Activated CD4-positive, alpha-beta T cell treated with anti-CD3 and anti-CD28 coated beads, Interleukin-2, Interleukin-4, amounts not matched to agents 100 ng/mL and 50 ng/mL, durations not matched to agents 16 hours and 8 hours (primary cell): ENCODE measurements at regions not wholly inside any gene's neighbourhood (a gene's known extent, or its start where the extent isn't known, plus 50 kb on each side); places are given as distances from the start of the nearest gene placed in this dataset.
"Not testable (repeated sequence)": the region's sequence is repeated elsewhere in the genome, so short reads cannot be mapped to it uniquely, and the experiment has no call there.

Experiments
- DNase-seq: peaks from one replicate; pipeline ENCODE4 v3.0.0-alpha.2; 2020; ENCODE audit warnings: low spot score

- DNase-seq: no peak
These were observed 117.0 kb upstream of the ERRFI1 start for GRCh38 chr1:8142955-8143629.

GRCh38 chr1:8139941-8140340, 113.8 kb upstream of the ERRFI1 start:
- DNase-seq: no peak

- no peak for DNase-seq
These were observed 113.3 kb upstream of the ERRFI1 start for GRCh38 chr1:8139383-8139782.

- DNase-seq: no peak
These were observed 112.6 kb upstream of the ERRFI1 start for GRCh38 chr1:8138673-8139072.

GRCh38 chr1:8137481-8138244, 111.6 kb upstream of the ERRFI1 start:
- DNase-seq: no peak

- DNase-seq: no peak
These were observed 110.7 kb upstream of the ERRFI1 start for GRCh38 chr1:8136766-8137165.

- DNase-seq: no peak
These were observed 109.1 kb upstream of the ERRFI1 start for GRCh38 chr1:8135250-8135649.

GRCh38 chr1:8134546-8135235, 108.6 kb upstream of the ERRFI1 start:
- DNase-seq: no peak

- no peak for DNase-seq
These were observed 107.7 kb upstream of the ERRFI1 start for GRCh38 chr1:8133657-8134430.

- DNase-seq: no peak
These were observed 107.1 kb upstream of the ERRFI1 start for GRCh38 chr1:8133190-8133589.

GRCh38 chr1:8127171-8127641, 101.1 kb upstream of the ERRFI1 start:
- no peak for DNase-seq

- no peak for DNase-seq
These were observed 96.6 kb upstream of the ERRFI1 start for GRCh38 chr1:8122477-8123407.

- DNase-seq: no peak
These were observed 96.0 kb upstream of the ERRFI1 start for GRCh38 chr1:8122160-8122476.

- no peak for DNase-seq
These were observed 95.4 kb upstream of the ERRFI1 start for GRCh38 chr1:8121261-8122159.

GRCh38 chr1:8120693-8121260, 94.7 kb upstream of the ERRFI1 start:
- DNase-seq: no peak

- not testable (repeated sequence) for DNase-seq
These were observed 92.6 kb upstream of the ERRFI1 start for GRCh38 chr1:8118736-8119135.

- DNase-seq: no peak
These were observed 91.9 kb upstream of the ERRFI1 start for GRCh38 chr1:8118031-8118451.

GRCh38 chr1:8116894-8117264, 90.8 kb upstream of the ERRFI1 start:
- no peak for DNase-seq

GRCh38 chr1:8115769-8116167, 89.7 kb upstream of the ERRFI1 start:
- no peak for DNase-seq
